ENCODE measurements at regions not wholly inside any gene's neighbourhood (a gene's known extent, or its start where the extent isn't known, plus 50 kb on each side); places are given as distances from the start of the nearest gene placed in this dataset.
"Not testable (repeated sequence)": the region's sequence is repeated elsewhere in the genome, so short reads cannot be mapped to it uniquely, and the experiment has no call there.

DNA sequence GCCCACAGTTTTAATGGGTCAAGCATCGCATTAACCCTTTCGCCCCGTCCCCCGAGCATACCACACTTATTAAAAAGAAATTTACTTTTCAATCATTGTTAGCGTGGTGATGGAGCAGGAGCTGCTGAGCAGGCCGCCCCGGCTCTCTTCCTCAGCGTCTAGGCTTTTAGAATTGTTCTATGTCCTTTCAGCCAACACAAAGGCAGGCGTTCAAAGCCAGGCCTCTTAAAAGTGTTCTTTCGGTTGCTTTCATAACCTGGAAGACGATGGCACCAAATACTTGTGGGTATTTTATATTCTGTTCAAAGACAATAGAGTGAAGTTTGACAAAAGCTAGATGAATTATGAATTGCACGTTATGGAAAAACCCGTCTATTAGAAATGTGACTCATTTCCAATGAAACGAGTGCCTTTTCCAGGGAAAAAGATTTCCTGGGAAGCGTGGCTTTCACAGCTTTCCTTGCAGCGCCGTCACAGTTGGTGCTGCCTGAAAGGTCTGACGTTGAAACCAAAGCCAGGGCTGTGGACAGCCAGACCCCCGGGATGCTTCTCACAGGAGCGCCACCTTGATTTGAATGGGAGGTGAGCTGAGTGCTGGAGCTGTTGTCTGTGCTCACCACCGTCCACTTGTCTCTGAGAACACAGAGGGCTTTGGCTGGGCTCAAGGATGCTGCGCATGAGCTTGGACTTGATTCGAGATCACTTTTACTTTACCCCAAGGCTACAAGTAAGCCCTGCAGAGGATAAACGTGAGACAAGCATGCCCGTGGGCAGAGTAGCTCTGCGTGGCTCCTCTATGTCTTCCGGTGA is 78.8 kb downstream of the SOX1 start:
- no peak for DNase-seq

- DNase-seq = no peak
Measured at GRCh38 chr13:112150352-112150751, 83.4 kb downstream of the SOX1 start.

GRCh38 chr13:112152846-112153245 is 85.9 kb downstream of the SOX1 start:
- no peak for DNase-seq

DNA sequence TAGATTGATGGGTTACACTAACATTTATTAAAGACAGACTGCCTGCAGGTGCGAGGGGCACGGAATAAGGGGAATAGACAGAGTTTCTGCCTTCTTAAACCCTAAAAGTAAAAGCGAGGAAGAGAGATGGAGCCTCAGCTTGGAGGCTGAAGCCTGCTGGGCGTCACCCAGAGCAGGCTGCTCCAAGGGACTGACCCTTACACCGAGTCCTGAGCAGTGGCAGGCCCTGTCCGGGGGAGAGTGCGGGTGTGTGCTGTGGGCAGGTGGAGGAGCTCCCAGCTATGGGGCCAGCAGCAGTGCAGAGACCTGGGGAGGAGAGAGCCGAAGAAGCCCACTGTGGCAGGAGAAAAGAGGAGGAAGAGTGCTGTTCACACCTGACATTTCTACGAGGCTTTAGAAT is 86.4 kb downstream of the SOX1 start:
- no peak for DNase-seq

GRCh38 chr13:112153846-112154245 is 86.9 kb downstream of the SOX1 start:
- DNase-seq = no peak

DNA sequence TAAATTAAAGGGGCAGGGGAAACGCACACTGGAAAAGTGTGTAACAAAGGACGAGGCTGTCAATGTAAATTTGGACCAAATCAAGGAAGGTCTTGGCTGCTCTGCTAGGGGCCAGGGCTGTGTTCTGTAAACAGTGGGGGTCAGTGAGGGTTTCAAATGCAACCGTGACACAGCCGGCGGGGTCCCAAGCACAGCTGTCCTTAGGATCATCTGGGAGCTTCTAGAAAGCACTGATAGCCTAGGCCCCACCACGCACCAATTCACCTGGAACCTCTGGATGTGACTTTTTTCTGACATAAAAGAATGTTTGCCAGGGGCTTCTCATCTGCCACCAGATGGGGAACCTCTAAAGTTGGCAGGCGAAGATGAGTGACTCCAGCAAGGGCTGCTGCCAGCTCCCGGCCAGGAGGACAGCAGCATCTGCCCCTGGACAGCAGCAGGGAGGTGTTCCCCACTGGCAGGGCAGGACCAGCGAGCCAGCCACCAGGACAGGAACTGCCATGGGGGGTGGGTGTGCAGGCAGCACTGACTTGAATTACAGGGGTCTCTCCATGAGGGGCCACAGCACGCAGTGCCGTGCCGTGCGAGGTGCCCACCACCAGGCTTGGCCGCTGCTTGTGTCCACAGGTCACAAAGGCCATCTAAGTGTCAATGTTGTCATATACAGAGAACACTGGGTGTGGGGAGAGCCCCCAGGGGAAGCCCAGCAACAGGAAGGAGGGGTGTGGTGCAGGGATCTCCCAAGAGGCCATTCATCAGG is 87.5 kb downstream of the SOX1 start:
- DNase-seq = no peak

DNA sequence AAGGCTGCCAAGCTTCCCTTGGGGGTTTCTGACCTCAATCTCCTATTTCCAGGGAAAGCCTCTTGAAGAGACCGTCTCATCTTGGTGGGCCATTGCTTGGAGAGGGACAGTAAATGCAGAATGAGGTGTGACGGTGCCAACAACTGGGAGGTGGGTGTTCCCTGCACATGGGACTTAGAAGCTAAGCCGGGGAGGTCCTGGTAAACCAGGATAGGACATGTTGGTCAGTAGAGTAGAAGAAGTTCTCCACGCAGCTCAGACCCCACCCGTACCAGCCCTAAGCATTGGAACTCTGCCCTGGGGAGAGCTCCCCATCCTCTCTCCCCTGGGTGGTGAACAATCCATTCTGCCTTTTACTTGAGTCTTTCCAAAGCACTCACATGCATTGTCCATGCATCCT is 92.0 kb downstream of the SOX1 start:
- DNase-seq = no peak

- peak; percentile 38 for DNase-seq
Measured at GRCh38 chr13:112159575-112160547, 92.9 kb downstream of the SOX1 start.

DNA sequence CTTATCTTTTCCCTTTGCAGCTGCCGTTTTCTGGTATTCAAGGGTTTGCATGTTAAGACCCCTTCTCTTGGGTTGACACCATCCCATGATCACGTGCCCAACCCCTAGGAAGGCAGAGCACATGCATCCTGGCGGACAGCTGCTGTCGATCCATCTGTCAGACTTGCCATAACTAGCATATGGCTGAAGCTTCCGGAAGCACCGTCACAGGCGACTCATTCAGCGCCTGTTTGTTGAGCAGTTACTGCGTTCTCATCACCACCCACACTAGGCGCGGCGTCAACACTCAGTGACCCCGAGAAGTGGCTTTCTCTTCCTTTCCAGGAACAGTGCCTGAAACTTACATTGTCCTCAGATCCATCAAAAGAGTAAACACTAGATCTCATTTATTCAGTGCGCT is 93.6 kb downstream of the SOX1 start:
- DNase-seq = peak; percentile 42

DNA sequence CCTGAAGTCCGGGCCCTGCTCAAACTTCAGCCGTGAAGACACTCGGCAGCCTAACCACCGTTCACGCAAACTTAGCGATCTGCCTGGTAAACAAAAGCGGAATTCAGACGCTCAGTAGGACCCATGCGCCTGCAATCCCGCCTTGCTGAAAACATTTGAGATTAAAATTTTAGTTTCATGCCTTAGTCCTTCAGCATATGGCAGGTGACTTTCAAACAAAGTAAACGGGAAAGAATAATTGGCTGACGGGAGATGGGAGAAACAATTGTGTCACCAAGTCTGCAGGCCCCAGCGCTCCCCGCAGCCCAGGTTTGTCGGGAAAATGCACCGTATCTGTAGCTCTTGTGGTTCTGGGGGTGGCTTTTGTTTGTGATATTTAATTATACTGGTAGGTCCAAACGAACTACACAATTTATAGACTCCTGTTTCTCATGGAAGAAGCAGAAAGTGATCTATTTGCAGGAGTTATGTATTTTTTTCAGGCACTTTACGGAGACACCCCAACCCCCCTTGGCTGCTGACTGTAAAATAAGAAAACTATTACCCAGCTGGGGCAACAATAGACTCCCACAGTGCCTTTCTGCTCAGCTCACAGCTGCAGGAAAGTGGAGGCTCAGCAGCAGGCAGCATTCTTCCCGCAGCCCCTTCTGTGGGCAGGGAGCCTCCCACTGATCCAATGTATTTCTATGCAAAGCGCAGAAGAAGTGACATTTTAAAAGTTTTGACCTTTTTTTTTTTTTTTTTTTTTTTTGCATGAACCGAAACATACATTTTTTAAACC is 94.8 kb downstream of the SOX1 start:
- DNase-seq = peak; percentile 73

DNA sequence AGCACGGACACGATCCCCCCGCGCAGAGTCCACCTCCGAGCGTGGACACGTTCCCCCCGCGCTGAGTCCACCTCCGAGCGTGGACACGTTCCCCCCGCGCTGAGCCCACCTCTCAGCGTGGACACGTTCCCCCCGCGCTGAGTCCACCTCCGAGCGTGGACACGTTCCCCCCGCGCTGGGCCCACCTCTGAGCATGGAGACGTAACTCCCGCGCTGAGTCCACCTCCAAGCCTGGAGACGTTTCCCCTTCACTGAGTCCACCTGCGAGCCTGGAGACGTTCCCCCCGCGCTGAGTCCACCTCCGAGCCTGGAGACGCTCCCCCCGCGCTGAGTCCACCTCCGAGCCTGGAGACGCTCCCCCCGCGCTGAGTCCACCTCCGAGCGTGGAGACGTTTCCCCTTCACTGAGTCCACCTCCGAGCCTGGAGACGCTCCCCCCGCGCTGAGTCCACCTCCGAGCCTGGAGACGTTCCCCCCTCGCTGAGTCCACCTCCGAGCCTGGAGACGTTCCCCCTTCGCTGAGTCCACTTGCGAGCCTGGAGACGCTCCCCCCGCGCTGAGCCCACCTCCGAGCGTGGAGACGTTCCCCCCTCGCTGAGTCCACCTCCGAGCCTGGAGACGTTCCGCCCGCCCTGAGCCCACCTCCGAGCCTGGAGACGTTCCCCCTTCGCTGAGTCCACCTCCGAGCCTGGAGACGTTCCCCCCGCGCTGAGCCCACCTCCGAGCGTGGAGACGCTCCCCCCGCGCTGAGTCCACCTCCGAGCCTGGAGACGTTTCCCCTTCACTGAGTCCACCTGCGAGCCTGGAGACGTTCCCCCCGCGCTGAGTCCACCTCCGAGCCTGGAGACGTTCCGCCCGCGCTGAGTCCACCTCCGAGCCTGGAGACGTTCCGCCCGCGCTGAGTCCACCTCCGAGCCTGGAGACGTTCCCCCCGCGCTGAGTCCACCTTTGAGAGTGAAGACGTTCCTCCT is 97.0 kb downstream of the SOX1 start:
- not testable (repeated sequence) for DNase-seq

GRCh38 chr13:112165712-112166111 is 98.8 kb downstream of the SOX1 start:
- no peak for DNase-seq

GRCh38 chr13:112168761-112169160 is 101.8 kb downstream of the SOX1 start:
- DNase-seq = no peak

GRCh38 chr13:112169941-112170822 is 103.2 kb downstream of the SOX1 start:
- DNase-seq = no peak

- DNase-seq = no peak
Measured at GRCh38 chr13:112170823-112171569, 104.0 kb downstream of the SOX1 start.

DNA sequence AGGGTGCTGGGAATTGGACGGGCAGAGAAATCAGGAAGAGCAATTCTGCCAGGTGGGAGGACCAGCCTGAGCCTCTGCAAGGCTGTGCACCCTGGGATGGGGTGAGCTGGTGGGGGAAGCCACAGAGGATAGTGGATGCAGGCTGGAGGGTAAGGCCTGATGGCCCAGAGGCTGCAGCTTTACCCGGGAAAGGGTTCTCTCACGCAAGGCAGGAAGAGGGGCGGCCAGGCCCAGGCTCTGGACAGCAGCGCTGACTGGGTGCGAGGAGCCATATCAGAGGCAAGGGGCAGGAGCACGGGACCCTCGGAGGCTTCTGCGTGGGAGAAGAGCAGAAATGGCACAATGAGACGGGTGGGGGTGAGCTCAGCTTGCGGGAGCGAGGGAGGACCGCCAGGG is 104.6 kb downstream of the SOX1 start:
- DNase-seq = no peak

GRCh38 chr13:112172017-112172416 is 105.1 kb downstream of the SOX1 start:
- no peak for DNase-seq

DNA sequence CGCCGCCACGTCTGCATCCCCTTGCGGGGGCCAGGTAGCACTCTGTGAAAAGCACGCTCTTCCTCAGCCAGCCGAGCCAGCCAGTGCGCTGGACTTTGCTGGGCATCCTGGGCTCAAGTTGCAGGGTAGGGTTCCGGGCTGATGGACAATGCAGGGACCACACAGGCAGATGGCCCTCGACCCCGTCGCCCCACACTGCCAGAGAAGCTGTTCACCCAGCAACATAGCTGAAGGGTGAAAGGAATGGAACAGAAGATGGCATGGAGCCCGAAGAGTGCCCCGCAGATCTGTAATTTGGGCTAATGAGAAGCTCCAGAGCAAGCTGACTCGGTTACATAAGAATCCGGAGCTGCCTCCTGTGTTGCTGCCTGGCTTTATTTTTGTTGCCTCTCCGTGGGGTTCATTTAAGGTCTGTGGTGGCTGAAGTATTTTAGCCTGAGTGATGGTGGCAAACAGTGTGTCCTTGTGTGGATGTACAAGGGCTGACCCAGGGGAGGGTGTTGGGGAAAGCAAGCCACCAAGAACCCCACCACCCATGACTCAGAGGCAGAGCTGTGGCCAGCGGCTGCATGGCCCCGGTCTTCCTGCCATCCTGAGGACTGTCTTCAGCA is 105.8 kb downstream of the SOX1 start:
- DNase-seq = peak; percentile 38
